ENCODE measurements at regions not wholly inside any gene's neighbourhood (a gene's known extent, or its start where the extent isn't known, plus 50 kb on each side); places are given as distances from the start of the nearest gene placed in this dataset.

DNA sequence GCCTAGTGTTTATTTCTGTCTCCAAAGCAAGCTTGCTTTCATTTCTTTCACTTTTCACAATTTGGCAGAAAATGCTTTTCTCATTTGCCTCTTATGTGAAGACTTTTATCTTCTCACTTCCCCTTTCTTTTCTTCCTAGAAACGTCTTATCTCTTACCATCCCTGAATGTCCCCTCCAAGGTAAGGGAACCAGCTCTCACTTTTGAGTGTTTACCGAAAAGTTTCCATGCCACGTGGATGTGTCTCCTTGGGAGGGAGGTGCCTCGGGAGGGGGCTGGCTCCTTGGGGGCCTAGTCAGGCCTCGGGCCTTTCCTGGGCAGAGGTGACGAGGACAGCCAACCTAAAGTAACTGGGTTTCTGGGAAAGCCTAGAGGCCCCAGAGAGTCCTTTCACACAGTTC, 127.4 kb downstream of the CD24 start (continued):
- TF ChIP-seq CREB3L1 (IDR thresholded peaks at IDR 0.05; ENCODE audit: borderline replicate concordance, low read depth) (peak; percentile 96), ZNF165 (CRISPR knock-in tag; IDR thresholded peaks at IDR 0.05; ENCODE audit: borderline replicate concordance) (no peak), ZNF263 (CRISPR knock-in tag; IDR thresholded peaks at IDR 0.05; ENCODE audit: borderline replicate concordance) (no peak), ZNF398 (CRISPR knock-in tag; IDR thresholded peaks at IDR 0.05) (no peak), TEAD2 (tag; IDR thresholded peaks at IDR 0.05) (no peak), NEUROD1 (IDR thresholded peaks at IDR 0.05; ENCODE audit: borderline replicate concordance, low read depth, low read length, partially characterized antibody) (peak; percentile 40), BCOR (IDR thresholded peaks at IDR 0.05) (no peak), NFE2 (IDR thresholded peaks at IDR 0.05; ENCODE audit: low read depth) (no peak), ZBTB2 (IDR thresholded peaks at IDR 0.05) (no peak), TAF7 (tag; IDR thresholded peaks at IDR 0.05) (no peak), ZNF778 (CRISPR knock-in tag; IDR thresholded peaks at IDR 0.05) (no peak), CBX1 (IDR thresholded peaks at IDR 0.05; ENCODE audit: low read depth) (no peak)
- TF ChIP-seq, protein P1, sequence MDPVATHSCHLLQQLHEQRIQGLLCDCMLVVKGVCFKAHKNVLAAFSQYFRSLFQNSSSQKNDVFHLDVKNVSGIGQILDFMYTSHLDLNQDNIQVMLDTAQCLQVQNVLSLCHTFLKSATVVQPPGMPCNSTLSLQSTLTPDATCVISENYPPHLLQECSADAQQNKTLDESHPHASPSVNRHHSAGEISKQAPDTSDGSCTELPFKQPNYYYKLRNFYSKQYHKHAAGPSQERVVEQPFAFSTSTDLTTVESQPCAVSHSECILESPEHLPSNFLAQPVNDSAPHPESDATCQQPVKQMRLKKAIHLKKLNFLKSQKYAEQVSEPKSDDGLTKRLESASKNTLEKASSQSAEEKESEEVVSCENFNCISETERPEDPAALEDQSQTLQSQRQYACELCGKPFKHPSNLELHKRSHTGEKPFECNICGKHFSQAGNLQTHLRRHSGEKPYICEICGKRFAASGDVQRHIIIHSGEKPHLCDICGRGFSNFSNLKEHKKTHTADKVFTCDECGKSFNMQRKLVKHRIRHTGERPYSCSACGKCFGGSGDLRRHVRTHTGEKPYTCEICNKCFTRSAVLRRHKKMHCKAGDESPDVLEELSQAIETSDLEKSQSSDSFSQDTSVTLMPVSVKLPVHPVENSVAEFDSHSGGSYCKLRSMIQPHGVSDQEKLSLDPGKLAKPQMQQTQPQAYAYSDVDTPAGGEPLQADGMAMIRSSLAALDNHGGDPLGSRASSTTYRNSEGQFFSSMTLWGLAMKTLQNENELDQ (CRISPR knock-in tag; IDR thresholded peaks at IDR 0.05; ENCODE audit: borderline replicate concordance): no peak
- TF ChIP-seq, protein P2, sequence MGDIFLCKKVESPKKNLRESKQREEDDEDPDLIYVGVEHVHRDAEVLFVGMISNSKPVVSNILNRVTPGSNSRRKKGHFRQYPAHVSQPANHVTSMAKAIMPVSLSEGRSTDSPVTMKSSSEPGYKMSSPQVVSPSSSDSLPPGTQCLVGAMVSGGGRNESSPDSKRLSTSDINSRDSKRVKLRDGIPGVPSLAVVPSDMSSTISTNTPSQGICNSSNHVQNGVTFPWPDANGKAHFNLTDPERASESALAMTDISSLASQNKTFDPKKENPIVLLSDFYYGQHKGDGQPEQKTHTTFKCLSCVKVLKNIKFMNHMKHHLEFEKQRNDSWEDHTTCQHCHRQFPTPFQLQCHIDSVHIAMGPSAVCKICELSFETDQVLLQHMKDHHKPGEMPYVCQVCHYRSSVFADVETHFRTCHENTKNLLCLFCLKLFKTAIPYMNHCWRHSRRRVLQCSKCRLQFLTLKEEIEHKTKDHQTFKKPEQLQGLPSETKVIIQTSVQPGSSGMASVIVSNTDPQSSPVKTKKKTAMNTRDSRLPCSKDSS (IDR thresholded peaks at IDR 0.05; ENCODE audit: low read depth, partially characterized antibody): no peak
- TF ChIP-seq, protein P3, sequence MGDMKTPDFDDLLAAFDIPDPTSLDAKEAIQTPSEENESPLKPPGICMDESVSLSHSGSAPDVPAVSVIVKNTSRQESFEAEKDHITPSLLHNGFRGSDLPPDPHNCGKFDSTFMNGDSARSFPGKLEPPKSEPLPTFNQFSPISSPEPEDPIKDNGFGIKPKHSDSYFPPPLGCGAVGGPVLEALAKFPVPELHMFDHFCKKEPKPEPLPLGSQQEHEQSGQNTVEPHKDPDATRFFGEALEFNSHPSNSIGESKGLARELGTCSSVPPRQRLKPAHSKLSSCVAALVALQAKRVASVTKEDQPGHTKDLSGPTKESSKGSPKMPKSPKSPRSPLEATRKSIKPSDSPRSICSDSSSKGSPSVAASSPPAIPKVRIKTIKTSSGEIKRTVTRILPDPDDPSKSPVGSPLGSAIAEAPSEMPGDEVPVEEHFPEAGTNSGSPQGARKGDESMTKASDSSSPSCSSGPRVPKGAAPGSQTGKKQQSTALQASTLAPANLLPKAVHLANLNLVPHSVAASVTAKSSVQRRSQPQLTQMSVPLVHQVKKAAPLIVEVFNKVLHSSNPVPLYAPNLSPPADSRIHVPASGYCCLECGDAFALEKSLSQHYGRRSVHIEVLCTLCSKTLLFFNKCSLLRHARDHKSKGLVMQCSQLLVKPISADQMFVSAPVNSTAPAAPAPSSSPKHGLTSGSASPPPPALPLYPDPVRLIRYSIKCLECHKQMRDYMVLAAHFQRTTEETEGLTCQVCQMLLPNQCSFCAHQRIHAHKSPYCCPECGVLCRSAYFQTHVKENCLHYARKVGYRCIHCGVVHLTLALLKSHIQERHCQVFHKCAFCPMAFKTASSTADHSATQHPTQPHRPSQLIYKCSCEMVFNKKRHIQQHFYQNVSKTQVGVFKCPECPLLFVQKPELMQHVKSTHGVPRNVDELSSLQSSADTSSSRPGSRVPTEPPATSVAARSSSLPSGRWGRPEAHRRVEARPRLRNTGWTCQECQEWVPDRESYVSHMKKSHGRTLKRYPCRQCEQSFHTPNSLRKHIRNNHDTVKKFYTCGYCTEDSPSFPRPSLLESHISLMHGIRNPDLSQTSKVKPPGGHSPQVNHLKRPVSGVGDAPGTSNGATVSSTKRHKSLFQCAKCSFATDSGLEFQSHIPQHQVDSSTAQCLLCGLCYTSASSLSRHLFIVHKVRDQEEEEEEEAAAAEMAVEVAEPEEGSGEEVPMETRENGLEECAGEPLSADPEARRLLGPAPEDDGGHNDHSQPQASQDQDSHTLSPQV (IDR thresholded peaks at IDR 0.05): peak; percentile 93

Data from K562 (cell line).